ENCODE measurements at regions not wholly inside any gene's neighbourhood (a gene's known extent, or its start where the extent isn't known, plus 50 kb on each side); places are given as distances from the start of the nearest gene placed in this dataset.

DNA sequence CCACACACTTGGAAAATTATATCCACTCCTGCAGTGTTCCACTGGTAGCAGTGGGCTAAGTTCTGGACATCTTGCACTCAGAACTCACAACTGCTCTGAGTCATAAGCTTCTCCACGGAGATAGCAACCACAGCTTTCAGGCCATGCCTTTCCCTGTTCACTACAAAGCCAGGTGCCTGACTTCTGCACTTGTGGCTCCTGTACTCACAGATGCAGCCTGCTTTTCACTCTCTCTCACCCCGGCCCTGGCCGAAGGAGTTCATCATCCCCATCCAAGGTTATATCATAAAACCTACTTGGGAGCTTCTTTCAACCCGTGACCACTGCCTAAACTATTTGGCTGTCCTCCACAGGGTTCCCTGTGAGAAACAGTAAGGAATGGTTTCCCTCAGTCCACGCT, 999.4 kb downstream of the GLUD2 start:
- TF ChIP-seq, protein P1, sequence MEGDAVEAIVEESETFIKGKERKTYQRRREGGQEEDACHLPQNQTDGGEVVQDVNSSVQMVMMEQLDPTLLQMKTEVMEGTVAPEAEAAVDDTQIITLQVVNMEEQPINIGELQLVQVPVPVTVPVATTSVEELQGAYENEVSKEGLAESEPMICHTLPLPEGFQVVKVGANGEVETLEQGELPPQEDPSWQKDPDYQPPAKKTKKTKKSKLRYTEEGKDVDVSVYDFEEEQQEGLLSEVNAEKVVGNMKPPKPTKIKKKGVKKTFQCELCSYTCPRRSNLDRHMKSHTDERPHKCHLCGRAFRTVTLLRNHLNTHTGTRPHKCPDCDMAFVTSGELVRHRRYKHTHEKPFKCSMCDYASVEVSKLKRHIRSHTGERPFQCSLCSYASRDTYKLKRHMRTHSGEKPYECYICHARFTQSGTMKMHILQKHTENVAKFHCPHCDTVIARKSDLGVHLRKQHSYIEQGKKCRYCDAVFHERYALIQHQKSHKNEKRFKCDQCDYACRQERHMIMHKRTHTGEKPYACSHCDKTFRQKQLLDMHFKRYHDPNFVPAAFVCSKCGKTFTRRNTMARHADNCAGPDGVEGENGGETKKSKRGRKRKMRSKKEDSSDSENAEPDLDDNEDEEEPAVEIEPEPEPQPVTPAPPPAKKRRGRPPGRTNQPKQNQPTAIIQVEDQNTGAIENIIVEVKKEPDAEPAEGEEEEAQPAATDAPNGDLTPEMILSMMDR (IDR thresholded peaks at IDR 0.05; ENCODE audit: insufficient read depth, low read length, poor library complexity, severe bottlenecking) = no peak
- no peak for TF ChIP-seq EZH2phosphoT487 (conservative IDR thresholded peaks at IDR 0.05; ENCODE audit: low read length)
